ENCODE measurements at regions not wholly inside any gene's neighbourhood (a gene's known extent, or its start where the extent isn't known, plus 50 kb on each side); places are given as distances from the start of the nearest gene placed in this dataset.

DNA sequence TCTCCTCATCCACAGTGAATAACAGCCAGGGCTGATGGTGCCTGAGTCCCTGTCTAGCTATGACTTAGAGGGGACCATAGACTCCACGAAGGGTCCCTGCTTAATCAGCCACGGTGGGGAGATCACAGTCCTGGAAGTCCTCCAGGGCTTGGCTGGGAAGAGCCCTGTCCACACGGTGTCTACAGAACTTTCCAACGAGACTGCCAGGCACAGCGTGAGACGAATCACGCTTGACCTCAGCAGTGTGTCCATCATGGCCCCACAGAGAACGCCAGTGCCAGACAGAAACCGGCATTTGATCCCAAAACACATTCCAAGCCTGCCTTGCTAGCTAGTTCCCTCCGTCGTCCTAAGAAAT, 143.4 kb downstream of the CRYBB2 start:
- no peak for TF ChIP-seq POLR2A (IDR thresholded peaks at IDR 0.05; ENCODE audit: low read depth, low read length)
- no peak for TF ChIP-seq POLR2AphosphoS5 (IDR thresholded peaks at IDR 0.05; ENCODE audit: low read depth, low read length)
- TF ChIP-seq TAF1 (IDR thresholded peaks at IDR 0.05; ENCODE audit: borderline replicate concordance, low read depth, low read length), result no peak
- no peak for DNase-seq (ENCODE audit: insufficient read length)
- peak; percentile 42 for FAIRE-seq

DNA sequence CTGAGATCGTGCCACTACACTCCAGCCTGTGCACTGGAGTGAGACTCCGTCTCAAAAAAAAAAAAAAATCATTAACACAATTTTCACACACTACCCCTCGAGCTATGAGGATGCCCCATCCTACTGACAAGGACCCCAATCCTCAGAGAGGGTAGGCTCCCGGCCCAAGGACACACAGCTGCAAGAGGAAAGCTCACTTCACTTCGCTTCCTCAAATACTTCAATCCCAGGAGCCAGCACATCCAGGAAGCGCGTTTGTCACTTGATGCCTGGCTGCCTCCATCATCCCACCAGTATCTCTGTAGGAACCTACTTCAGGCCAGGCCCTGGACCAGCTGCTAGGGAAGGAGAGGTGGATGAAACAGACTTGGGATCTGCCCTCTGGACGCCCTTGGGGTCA, 144.0 kb downstream of the CRYBB2 start:
- no peak for TF ChIP-seq TAF1 (IDR thresholded peaks at IDR 0.05; ENCODE audit: borderline replicate concordance, low read depth, low read length)
- no peak for TF ChIP-seq POLR2AphosphoS5 (IDR thresholded peaks at IDR 0.05; ENCODE audit: low read depth, low read length)
- TF ChIP-seq POLR2A (IDR thresholded peaks at IDR 0.05; ENCODE audit: low read depth, low read length), result no peak
- DNase-seq (ENCODE audit: insufficient read length) (no peak), FAIRE-seq (no peak)

DNA sequence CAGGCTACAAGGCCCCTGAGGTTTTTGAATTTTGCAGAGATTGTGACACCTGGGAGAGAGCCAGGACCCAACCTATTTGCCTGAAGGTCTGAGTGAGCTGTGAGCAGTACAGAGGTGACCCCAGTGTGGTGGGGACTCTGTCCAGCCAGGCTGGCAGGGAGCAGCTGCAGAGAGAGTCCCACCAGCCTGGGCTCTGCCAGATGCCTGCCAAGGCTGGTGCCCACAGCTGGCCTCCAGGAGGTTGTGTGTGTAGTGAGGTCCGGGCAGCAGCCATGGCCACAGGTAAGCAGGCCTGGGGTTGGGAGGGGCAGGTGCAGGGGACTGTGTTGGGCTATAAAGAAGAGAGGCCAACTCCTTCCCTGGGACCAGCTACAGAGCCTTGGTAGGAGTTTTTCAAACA, 144.8 kb downstream of the CRYBB2 start:
- TF ChIP-seq TAF1 (IDR thresholded peaks at IDR 0.05; ENCODE audit: borderline replicate concordance, low read depth, low read length) (no peak), POLR2AphosphoS5 (IDR thresholded peaks at IDR 0.05; ENCODE audit: low read depth, low read length) (no peak), POLR2A (IDR thresholded peaks at IDR 0.05; ENCODE audit: low read depth, low read length) (no peak)
- no peak for FAIRE-seq
- no peak for DNase-seq (ENCODE audit: insufficient read length)

DNA sequence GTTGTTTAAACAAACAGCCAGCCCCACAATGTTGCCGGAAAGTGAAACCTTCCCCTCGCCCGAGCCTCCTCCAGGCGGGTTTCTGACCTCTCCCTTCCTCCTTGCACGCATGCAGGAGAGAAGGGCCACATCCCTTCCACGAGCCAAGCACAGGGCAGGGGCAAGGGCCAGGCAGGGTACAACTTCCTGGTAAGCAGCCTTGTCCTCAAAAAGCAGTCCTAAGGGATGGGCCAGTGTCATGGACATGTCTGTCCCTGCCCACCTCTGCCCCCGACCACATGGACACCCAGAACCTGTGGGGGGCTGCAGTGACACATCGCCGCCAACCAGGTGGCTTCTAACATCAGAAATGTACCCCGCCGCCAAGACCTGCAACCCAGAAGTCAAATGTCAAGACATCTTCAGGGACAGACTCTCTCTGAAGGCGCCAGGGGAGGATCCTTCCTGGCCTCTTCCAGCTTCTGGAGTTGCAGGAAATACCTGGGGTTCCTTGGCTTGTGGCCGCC, 145.3 kb downstream of the CRYBB2 start:
- DNase-seq (ENCODE audit: insufficient read length), result no peak

DNA sequence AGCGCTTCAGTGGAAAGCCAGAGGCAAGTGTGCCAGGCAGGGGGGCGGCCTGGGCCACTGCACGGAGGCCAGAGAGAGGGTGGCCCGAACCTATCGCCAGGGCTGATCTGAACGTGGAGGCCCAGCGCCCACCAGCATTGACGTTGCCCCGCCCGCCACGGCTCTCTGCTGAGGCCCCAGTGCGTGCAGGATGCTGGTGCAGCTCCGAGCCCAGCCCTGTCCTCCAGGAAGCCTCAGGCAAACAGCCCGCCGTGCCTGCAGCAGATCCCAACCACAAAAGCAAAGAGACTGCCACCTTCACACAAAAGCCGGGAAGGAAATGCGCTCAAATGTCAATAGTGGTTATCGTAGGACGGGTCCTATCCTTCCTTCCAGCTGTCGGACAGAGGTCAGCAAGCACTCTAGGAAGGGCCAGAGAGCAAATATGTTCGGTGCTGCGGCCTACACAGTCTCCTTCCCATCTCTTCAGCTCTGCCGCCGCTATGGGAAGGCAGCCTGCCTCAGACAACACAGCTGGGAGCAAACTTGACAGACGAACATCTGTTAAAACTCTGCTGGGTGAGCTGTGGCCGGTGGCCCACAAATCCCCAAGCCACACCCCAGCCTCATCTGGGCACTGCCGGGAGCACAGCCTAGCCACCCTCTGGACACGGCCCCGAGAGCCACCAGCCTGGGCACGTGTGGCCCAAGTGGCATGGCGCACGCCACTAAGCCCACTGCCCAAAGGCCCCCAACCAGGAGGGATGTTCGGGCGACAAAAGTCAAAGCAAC, 146.2 kb downstream of the CRYBB2 start:
- DNase-seq (ENCODE audit: insufficient read length), result no peak
- FAIRE-seq, result no peak
- TF ChIP-seq POLR2A (IDR thresholded peaks at IDR 0.05; ENCODE audit: low read depth, low read length) (no peak), POLR2AphosphoS5 (IDR thresholded peaks at IDR 0.05; ENCODE audit: low read depth, low read length) (no peak), TAF1 (IDR thresholded peaks at IDR 0.05; ENCODE audit: borderline replicate concordance, low read depth, low read length) (no peak)

More for the DNA sequence above, 145.3 kb downstream of the CRYBB2 start:
- no peak for FAIRE-seq
- no peak for TF ChIP-seq POLR2A (IDR thresholded peaks at IDR 0.05; ENCODE audit: low read depth, low read length)

DNA sequence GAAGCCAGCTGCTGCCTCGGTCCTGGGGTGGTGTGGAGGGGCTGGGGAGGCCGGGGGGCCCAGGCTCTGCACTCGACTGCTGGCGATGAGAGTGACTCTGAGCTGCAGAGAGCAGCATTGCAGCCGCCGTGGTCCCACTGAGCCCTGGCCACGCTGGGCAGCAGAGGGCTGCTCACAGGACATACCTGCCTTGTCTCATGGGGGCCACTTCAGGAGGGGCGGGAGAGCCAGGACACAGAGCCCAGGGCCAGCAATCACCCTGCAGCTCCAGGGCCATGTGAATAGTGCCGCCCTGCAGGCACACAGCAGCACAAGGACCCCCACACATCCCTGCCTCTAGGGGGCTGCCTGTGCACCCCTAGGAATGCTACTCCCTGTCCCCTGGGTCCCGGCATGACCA, 147.0 kb downstream of the CRYBB2 start:
- FAIRE-seq, result no peak
- no peak for DNase-seq (ENCODE audit: insufficient read length)
- TF ChIP-seq POLR2A (IDR thresholded peaks at IDR 0.05; ENCODE audit: low read depth, low read length) (no peak), POLR2AphosphoS5 (IDR thresholded peaks at IDR 0.05; ENCODE audit: low read depth, low read length) (no peak), TAF1 (IDR thresholded peaks at IDR 0.05; ENCODE audit: borderline replicate concordance, low read depth, low read length) (no peak)

DNA sequence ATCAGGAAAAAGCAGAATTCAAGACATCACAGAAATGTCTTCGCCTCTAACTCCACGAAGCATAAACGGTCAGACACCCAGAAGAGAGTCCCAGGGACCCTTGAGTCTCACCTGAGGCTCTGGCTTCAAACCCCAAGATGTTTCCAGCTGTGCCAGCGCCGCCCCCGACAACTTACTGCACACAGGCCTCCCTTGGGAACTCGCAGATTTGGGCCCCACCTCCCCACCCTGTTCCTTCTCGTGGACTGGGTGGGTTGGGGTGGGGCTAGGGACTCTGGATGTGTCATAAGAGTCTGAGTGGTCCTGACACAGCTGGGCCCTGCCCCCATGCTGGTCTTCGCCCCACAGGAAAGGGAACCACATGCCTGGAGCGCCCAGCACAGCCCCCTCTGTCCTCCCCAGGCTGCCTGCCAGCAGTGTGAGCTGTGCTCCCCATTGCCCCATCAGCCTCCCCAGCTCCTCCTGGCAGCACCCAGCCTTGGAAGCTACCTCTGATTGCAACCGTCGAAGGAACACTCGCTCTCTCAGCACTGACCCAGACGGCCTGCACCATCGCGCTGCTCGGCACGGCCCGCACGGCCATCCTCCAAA, 147.5 kb downstream of the CRYBB2 start:
- no peak for TF ChIP-seq TAF1 (IDR thresholded peaks at IDR 0.05; ENCODE audit: borderline replicate concordance, low read depth, low read length)
- no peak for TF ChIP-seq POLR2A (IDR thresholded peaks at IDR 0.05; ENCODE audit: low read depth, low read length)
- TF ChIP-seq POLR2AphosphoS5 (IDR thresholded peaks at IDR 0.05; ENCODE audit: low read depth, low read length), result no peak
- no peak for FAIRE-seq

DNA sequence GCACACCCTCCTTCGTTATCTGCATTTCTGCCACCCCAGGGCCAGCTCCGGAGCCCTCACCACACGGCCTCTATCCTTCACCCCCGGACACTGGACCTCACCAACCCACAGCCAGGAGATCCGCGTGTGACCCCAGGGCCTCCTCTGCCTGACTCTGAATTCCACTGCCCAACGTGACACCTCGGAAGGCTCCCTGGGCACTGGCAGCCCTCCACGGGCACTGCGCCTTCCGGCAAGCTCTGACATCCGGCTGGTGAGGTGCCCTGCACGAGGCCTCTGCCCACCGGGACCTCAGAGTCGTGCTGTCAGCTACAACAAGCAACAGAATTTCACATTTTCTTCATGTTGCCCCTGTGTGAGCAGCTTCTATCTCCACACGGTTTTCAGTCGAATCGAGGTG, 148.3 kb downstream of the CRYBB2 start:
- DNase-seq (ENCODE audit: insufficient read length) (no peak), FAIRE-seq (no peak)
- TF ChIP-seq POLR2A (IDR thresholded peaks at IDR 0.05; ENCODE audit: low read depth, low read length) (no peak), POLR2AphosphoS5 (IDR thresholded peaks at IDR 0.05; ENCODE audit: low read depth, low read length) (no peak), TAF1 (IDR thresholded peaks at IDR 0.05; ENCODE audit: borderline replicate concordance, low read depth, low read length) (no peak)

More for the DNA sequence above, 147.5 kb downstream of the CRYBB2 start:
- DNase-seq (ENCODE audit: insufficient read length), result no peak

DNA sequence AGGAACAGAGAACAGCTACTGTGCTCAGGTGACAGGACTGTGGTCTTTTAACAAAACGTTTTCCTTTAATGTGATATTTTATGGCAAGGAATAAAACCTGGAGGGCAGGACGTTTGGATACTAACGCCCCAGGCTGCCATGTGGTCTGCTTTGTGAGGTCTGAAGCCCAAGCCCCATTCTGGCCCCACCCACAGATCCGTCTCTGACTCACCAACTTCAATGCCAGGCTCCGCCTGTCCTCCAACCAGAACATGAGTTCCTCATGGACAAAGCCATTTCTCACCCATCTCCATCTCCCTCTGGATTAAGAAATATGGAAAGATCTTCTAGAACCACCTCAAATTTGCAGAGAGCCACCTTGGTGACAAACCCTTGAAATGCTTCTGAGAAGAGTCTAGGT, 148.8 kb downstream of the CRYBB2 start:
- FAIRE-seq (no peak), DNase-seq (ENCODE audit: insufficient read length) (no peak)
- no peak for TF ChIP-seq POLR2A (IDR thresholded peaks at IDR 0.05; ENCODE audit: low read depth, low read length)
- TF ChIP-seq POLR2AphosphoS5 (IDR thresholded peaks at IDR 0.05; ENCODE audit: low read depth, low read length), result no peak
- no peak for TF ChIP-seq TAF1 (IDR thresholded peaks at IDR 0.05; ENCODE audit: borderline replicate concordance, low read depth, low read length)

DNA sequence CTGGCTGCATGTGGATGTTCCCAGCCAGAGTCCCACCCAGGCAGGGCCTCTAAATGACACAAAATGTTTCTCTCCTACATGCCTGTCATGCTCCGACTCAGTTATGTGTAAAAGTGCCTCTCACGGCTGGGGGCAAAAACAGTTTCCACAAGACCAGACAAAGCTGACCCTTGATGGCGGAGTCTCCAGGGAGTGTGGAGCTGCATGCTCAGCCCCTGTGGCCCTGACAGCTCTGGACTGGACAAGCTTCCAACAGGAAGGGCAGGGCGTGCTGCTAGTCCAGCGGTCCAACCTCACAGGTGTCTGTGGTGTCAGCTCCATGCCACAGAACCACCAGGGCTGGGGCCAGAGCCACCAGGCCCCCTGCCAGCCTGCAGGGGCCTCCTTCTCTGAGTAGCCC, 149.6 kb downstream of the CRYBB2 start:
- FAIRE-seq (no peak), DNase-seq (ENCODE audit: insufficient read length) (no peak)
- no peak for TF ChIP-seq POLR2AphosphoS5 (IDR thresholded peaks at IDR 0.05; ENCODE audit: low read depth, low read length)
- no peak for TF ChIP-seq TAF1 (IDR thresholded peaks at IDR 0.05; ENCODE audit: borderline replicate concordance, low read depth, low read length)
- TF ChIP-seq POLR2A (IDR thresholded peaks at IDR 0.05; ENCODE audit: low read depth, low read length), result no peak

DNA sequence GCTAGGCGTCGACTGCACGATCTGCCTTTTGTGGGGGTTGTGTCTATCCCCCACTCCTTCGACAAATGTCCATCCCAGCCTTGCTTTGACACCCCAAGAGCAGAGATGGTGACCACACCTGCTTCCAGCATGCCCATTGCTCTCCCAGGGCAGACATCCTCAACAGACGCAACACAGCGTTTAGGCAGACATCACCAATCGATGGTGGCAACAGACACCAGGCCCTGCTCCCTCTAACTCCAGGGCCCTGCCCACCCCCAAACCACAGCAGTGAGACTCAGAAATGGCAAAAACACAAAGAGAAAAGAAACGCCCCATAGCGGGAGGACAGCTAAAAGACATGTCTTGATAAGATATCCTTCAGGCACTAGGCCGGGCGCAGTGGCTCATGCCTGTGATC, 150.9 kb downstream of the CRYBB2 start:
- FAIRE-seq (no peak), DNase-seq (ENCODE audit: insufficient read length) (no peak)
- TF ChIP-seq POLR2A (IDR thresholded peaks at IDR 0.05; ENCODE audit: low read depth, low read length) (no peak), TAF1 (IDR thresholded peaks at IDR 0.05; ENCODE audit: borderline replicate concordance, low read depth, low read length) (no peak), POLR2AphosphoS5 (IDR thresholded peaks at IDR 0.05; ENCODE audit: low read depth, low read length) (no peak)

DNA sequence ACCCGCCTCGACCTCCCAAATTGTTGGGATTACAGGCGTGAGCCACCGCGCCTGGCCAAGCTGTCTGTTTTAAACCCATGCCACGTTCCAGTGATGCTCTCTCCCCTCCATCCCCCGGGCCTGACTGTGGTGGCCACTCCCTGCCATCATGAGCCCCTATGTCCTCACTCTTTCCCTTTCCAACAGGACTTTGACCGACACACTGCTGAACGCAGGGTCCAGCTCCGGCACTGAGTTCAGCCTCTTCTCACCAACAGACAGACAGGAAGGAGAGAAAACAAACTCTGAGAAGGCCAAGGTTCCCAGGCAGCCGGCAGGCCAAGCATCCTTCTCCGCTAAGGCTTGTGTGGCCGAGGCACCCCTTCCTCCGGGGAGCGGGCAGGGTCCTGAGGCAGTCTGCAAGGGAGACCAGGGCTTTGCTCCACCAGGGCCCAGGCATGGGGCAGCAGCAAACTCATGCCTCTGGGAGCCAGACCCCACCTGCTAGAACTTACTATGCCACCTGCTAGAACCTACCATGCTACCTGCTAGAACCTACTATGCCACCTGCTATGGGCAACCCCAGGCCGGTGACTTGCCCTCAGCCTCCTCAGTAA, 152.7 kb downstream of the CRYBB2 start:
- no peak for TF ChIP-seq POLR2AphosphoS5 (IDR thresholded peaks at IDR 0.05; ENCODE audit: low read depth, low read length)
- TF ChIP-seq POLR2A (IDR thresholded peaks at IDR 0.05; ENCODE audit: low read depth, low read length), result no peak
- no peak for TF ChIP-seq TAF1 (IDR thresholded peaks at IDR 0.05; ENCODE audit: borderline replicate concordance, low read depth, low read length)
- DNase-seq (ENCODE audit: insufficient read length) (no peak), FAIRE-seq (no peak)
